HG02981 (cell line): ENCODE measurements at regions not wholly inside any gene's neighbourhood (a gene's known extent, or its start where the extent isn't known, plus 50 kb on each side); places are given as distances from the start of the nearest gene placed in this dataset.
"Not testable (repeated sequence)": the region's sequence is repeated elsewhere in the genome, so short reads cannot be mapped to it uniquely, and the experiment has no call there.

ENCODE experiments used
- ATAC-seq: cut with Tn5 transposase; IDR thresholded peaks from one replicate; pipeline ENCODE4 v1.9.1; 2021; ENCODE audit warnings: mild to moderate bottlenecking, moderate library complexity; ENCODE audit not compliant: unreplicated experiment

DNA sequence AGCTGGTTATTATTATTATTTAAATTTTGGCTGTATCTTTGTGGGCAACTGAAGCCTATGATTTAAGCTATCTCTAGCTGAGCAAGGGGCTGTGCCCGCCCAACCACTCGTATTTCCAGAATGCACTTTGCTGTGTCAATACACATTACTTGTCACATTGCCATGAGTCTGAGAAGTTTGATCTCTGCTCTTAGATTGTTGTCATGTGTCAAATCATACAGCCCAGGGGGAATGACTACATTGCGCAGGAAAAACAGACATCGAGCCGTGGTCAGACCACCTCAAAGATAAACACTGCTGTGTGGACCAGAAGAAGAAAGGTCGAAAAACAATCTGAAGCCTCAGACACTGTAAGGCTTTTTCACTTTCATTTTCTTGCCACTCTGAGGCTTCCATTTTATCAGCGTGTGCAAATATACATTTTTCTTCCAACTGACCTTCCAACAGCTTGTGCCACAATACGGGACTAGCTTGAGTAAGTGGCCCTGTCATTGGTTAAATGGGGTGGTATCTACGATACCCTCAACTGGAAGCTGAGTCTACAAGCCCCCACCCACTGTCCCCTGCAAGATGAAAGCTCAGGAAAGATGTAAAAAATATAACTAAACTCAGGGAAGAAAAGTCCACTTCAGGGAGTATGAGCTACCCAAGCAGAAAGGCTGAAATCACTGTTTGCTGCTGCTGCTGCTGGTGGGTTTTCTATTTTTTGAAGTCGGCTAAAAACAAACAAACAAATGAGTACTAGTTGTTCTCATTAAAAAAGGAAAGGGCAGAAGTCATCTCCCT is 603.0 kb downstream of the BNC2 start:
- ATAC-seq: no peak

DNA sequence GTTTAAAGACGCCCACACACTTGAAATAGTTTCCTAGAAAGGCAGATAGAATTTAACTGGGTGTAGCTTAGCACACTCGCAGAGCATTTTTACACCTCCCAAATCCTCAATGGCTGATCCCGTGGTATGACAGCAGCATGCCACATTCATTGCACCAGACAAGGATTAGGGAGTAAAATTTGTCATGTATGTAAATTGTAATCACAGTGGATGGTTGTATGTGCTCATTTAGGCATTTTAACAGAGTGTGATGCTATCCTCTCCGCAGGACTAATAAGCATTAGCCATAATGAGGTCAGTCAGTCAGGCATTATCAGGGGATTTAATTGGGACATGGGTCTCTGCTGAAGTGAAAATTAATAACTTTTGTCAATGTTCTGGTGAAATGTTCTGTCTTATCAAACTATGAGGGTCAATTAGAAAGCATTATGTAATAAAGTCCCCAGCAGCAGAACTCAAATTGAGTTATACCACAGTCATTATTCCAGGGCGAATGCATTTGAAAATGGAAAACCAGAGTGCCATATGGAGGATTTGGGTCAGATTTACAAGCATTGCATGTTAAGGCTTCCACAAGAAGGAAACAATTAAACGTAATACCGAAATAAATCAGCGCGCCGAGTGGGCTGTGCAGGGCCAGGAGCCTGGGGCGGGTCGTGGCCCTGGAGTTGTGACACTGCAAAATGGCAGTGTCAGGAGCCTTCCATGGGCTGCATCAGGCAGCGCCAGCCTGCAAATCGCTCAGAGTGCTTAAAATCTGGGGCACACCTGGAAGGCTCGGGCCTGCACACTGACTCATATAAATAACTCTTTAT is 602.2 kb downstream of the BNC2 start:
- ATAC-seq: no peak

DNA sequence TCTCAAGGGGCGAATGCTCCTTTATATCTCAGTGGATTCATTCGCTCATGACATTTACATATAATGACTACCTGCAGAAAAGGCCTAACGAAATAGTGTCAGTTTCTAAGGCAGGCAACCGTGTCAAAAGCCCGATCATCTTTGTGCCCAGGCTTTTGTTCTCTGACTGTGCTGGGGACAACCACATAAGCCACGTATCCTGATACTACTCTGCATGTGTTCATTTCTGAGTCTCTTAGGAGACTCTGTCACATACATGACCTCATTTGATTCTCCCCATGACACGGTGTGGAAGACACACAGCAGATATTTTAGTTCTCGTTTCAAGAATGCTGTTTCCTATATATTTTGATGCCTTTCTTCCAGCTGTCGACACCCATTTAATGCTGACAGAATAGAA is 598.5 kb downstream of the BNC2 start:
- ATAC-seq: no peak

DNA sequence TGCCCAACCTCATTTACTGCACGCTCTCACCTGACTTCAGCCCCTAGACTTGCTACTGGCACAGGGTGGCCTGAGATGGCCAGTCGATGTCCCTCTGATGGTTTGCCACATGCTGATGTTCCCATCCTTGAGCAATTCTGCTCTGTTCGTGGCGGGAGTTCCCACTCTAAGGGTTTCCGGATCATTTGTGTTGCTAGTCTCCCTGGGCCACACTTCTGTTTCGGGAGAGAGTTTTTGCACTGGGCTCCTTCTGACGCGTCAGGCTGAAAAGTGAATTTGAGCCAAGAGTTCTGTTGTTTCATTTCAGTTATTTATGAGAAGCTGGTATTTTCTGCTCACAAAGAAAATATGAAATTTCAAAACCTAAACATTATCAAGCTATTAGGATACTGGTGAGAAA is 597.7 kb downstream of the BNC2 start:
- no peak for ATAC-seq

DNA sequence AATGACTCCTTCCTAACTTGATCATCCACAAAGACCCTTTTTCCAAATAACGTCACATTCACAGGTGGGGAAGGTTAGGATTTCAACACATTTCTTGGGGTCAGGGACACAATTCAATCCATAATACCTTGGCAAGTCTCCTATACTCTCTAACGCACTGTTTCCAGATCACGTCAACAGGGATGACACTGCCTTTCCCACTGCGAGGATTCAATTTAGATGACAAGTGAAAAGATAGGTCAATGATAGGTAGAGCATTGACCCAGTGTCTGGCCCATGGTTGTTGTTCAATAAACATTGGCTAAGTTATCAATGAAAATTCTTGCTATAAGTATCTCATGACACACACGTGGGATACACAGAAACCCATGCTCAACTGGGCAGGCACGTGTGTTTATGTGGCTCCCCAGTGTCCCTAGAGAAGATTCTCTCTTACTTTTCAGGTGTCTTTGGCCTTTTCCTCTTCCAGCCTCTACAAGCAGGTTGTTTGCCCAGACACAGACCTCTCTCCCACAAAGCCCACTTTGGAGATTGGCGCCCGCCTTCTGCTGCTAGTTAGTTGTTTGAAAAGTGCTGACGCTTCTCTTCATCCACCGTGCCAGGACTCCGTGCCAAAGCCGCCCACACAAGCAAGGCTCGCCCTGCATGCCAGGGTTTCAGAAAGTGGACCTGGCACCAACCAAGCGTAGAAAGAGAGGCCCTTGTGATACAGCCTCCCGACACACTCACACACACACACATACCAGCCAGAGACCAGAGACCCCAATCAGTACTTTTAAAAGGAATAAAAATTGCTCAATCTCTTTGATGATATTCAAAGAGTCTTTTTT is 594.5 kb downstream of the BNC2 start:
- ATAC-seq: no peak

DNA sequence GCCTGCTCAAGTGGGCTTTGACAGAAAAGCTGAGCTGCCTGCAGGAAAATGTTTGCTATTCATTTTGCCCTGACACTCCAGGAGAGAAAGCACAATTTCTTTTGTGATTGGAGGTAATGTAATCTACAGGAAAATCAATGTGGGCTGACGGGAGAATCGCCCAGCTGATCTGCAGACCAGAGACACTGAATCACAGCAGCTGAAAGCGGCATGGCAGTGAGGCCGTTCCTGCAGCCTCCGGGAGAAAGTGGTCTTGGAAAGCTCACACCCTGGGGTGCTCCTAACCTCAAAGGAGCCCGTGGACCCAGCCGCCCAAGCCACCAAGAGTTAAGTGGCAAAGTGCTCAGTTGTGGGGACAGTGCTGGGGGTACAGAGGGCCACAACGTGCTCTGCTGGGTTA is 593.6 kb downstream of the BNC2 start:
- no peak for ATAC-seq

DNA sequence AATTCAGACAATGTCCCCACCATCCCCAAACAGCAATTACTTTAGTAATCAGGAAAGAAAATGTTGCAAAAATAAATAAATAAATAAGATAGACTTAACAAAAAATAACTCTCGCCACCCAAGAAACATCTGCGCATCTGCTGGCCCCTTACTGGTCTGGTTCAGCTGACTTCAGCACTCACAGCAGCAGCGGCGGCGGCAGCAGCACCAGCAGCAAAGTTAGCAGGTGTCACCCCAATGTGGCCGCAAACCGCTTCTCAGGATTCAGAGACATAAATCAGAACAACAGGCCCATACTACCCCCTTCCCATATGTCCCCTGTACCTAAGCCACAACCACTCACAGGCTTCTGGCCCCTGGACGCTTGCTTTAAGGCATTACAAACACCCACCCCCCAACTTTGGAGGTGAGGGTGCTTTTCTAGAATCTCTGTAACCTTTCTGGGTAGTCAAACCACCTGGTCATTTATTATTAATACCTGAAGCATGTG is 593.0 kb downstream of the BNC2 start:
- ATAC-seq: no peak

DNA sequence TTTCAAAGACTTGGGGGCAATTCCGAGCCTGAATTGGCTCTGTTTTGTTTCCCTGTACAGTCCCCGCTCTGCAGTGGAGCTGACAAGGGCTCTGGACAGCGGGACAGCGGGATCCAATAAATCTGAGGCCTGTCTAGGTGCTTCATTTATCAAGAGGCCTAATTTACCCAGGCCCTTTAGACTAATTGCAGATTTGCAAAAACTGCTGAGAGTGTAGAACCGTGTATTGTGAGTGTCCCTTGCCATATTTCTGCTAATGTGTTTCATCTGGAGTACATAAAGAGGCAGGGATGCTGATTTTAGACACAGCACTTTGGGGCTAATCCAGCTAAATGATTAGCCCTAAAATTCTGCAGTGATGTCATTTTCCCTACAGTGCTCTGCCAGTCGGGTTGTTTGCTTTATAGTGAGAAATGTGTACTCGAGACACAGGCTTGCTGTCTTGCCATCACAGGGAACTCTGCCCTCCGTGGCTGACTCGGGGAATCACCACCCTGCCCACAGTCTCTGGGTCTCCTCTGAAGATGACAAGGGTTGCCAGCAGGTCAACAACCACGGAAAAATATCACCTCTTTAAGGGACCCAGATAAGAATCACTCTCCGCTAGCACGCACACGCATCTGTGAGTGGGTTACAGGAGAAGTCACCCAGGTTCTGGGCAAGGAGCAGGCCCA is 592.0 kb downstream of the BNC2 start:
- ATAC-seq: no peak

DNA sequence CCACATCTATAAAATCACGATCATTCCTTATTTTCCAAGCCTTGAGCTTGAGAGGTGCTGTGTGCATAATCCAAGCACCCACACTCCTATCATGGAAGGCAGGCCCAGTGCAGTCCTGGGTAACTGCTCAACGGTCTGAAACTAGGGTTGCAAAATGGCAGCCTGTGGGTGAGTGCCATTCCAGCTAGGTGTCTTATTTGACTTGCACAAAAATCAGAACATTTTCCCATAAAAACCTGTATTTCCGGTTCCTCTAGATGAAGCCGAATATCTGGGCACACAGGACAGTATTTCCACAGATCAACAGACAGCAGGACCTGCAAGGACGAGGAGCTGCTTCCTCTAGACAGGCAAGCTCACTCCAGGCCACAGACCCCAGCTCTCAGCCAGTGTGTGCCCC is 588.8 kb downstream of the BNC2 start:
- ATAC-seq: no peak

DNA sequence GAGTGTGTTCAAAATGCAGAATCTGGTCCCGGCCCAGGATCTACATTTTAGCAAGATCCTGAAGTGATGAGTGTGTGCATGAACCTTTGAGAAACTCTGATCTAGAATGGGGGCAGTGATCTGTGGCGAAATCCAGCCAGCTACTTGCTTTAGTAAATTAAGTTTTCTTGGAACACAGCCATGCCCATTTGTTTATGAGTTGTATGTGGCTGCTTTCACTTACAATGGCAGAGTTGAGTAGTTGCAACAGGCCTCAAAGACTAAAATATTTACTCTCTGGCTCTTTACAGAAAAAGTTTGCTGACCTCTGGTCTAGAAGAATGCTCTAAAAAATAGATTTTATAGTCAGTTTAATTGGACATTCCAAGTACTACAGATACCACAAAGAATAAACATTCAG is 588.3 kb downstream of the BNC2 start:
- ATAC-seq: no peak

DNA sequence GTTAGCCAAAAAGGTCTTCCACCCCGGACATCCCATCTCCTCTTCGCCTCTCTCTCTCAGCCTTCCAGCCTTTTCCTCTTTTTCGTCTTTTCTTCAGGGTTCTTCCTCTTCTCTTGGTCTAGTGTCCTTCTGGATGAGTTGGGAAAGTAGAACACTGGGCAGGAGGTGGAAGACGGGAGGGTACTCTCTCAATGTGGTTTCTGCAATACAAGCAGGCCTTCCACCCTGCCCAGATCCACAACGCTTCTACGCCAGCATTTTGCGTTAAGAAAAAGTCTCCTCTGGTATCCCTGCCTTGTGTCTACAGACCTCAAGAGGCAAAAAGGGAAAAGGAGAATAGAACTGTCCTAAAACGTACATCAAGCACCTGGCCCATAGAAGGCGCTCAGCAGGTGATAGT is 587.8 kb downstream of the BNC2 start:
- no peak for ATAC-seq

DNA sequence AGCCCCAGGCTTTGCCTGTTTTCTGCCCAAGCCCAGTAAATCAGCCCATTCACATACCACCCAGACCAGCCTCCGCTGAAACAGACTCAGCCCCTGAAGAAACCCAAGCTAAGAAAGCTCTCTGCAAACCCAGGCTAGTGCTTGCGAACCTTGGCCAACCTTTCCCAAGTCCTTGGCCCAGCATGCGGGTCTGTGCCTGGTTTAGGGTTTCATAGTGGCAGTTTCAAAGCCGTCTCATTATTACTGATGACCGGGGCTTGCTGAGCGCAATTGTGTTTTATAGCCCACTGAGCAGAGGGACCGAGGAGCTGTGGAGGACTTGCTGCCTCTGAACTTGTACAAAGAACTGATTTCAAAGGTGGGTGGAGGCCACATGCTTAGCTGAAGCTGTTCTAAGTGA is 584.3 kb downstream of the BNC2 start:
- ATAC-seq: no peak

DNA sequence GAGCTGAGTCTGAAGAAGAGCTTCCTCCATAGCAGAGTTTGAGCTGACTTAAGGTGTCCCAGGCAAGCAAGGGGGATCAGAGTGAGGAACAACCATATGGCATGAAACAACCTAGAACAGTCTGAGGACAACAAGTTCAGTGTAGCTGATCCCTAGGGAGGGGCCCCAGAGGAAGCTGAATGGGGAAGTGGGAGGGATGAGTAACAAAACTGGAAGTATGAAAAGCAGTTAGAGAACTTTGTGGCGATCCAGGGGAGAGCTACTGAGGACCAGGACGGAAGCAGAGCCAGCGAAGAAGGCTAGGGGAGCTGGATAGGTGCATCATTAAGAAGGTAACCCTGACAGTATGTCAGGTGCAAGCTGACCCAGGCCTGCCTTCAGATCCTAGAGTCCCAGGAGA is 580.8 kb downstream of the BNC2 start:
- ATAC-seq: peak; percentile 74

DNA sequence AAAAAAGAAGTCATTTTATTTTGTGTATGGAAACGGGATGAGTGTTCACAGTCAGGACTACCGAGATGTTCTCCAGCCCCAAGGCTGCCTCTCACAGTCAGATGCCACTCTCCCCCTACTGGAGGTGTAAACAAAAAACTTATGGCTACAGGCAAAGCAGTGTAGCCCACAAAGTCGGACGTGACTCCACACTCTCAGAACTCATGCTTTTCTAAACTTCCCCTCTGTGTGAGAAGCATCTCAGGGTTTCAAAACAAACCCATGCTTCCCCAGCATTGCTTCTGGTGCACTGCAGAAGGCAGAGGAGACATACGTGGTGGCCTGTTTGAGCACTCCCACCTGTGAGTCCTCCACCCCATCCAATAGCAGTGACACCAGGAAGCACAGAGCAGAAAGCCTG is 580.3 kb downstream of the BNC2 start:
- peak; percentile 58 for ATAC-seq

DNA sequence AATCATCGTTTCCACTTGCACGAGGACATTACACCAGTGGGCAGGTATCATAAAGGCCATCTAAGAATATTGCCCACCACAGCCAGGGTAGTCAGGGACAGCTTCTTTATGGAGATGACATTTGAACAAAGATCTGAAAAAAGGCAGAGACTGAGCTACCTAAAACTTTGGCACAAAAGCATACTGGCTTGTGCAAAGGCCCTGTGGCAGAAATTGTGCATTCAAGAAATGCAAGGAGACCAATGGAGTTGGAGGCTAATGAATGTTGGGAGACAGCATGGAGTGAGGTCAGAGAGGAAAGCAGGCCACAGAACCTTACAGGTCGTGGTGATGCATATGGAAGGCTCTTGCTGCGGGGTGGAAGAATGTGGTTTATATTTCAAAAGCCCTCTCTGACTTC is 578.5 kb downstream of the BNC2 start:
- ATAC-seq: no peak

DNA sequence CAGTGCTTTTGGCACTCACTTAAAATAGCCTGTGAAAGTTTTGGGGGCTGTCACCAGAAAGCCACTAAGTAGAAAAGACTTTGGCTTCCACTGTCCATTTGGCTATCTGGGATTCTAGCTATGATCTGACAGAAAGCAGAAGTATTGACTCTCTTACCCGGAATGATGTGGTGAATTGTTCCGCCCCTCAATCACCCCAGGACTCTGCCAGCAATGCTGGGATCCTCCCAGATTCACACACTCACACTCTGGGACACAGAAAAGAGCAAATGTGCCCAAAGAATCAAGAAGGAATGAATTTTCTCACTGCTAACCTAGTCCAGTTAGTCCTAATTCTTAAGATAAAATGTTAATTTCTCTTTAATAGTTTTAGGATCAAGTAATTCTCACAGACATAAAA is 576.9 kb downstream of the BNC2 start:
- ATAC-seq: no peak

DNA sequence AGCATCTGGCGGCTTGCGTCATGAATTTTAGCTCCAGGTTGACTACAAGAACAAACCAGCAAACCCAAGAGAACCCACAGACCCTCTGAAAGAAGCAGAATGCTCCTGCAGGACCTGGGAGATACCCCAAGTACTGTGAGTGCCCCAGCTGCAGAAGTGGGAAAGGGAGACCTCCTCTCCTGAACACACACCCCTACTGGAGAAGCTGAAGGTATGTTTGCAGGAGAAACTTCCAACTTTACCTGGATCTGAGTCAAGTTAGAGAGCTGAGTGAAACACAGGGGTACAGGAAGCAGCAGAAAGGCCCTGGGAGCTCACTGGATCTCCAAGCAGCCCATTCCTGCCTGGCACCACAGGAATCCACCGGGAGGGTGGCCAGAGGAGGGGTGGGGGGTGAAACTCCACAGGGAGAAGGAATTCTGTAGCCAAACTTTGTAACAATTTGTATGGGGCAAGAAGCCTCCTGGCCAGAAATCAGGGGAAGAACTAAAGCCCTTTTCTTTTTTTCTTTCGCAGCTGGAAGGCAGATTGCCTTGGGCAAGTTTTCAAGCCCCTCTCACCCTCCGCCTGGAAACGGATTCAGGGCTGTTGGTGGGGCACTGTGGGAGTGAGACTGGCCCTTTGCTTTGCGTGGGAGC is 576.2 kb downstream of the BNC2 start:
- no peak for ATAC-seq

DNA sequence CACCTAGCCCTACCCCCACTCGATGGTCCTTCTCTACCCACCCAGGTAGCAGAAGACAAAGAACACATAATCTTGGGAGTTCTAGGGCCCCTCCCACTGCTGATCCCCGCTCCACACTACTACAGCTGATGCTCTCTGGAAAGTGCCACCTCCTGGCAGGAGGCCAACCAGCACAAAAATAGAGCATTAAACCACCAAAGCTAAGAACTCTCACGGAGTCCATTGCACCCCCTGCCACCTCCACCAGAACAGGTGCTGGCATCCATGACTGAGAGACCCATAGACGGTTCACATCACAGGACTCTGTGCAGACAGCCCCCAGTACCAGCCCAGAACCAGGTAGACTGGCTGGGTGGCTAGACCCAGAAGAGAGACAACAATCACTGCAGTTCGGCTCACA is 575.5 kb downstream of the BNC2 start:
- not testable (repeated sequence) for ATAC-seq

DNA sequence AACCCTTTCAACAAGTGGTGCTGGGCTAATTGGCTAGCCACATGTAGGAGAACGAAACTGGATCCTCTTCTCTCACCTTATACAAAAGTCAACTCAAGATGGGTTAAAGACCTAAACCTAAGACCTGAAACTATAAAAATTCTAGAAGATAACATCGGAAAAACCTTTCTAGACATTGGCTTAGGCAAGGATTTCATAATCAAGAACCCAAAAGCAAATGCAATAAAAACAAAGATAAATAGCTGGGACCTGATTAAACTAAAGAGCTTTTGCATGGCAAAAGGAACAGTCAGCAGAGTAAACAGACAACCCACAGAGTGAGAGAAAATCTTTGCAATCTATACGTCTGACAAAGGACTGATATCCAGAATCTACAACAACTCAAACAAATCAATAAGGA is 571.1 kb downstream of the BNC2 start:
- not testable (repeated sequence) for ATAC-seq

DNA sequence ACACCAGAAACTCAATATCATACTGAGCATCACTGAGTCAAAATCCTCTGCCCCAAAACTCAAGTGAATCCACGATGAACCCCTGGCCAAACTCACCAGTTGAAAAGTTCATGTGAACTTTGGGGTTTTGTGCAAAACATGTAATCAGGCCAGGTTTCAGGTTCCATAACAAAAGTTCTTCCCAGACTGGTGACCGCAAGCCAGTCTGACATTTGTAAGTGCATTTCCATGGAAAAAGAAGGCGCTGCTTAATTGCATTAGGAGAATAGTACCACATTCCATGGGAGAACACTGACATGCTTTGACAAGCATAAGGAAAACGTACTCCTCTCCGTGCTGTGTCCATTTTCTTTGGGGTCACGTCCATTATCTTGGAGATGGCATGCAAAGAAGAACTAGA is 567.0 kb downstream of the BNC2 start:
- ATAC-seq: no peak
